Ammon's horn (tissue), 1 donor: ENCODE measurements at regions not wholly inside any gene's neighbourhood (a gene's known extent, or its start where the extent isn't known, plus 50 kb on each side); places are given as distances from the start of the nearest gene placed in this dataset.
"Not testable (repeated sequence)": the region's sequence is repeated elsewhere in the genome, so short reads cannot be mapped to it uniquely, and the experiment has no call there.

Experiments
- DNase-seq: peaks from one replicate; pipeline ENCODE4 v3.0.0-alpha.2; 2016; ENCODE audit warnings: low spot score

GRCh38 chr18:42545825-42546224 is 569.7 kb downstream of the RIT2 start:
- no peak for DNase-seq

GRCh38 chr18:42548493-42548892 is 567.0 kb downstream of the RIT2 start:
- no peak for DNase-seq

GRCh38 chr18:42549596-42549995 is 565.9 kb downstream of the RIT2 start:
- no peak for DNase-seq

- not testable (repeated sequence) for DNase-seq
Measured at GRCh38 chr18:42552559-42552958, 562.9 kb downstream of the RIT2 start.

GRCh38 chr18:42559069-42559690 is 556.3 kb downstream of the RIT2 start:
- DNase-seq, result no peak

GRCh38 chr18:42561521-42561920 is 554.0 kb downstream of the RIT2 start:
- DNase-seq, result no peak

GRCh38 chr18:42563995-42564394 is 551.5 kb downstream of the RIT2 start:
- no peak for DNase-seq

- DNase-seq, result peak; percentile 80
Measured at GRCh38 chr18:42564761-42565160, 550.7 kb downstream of the RIT2 start.

- DNase-seq, result no peak
Measured at GRCh38 chr18:42568773-42569172, 546.7 kb downstream of the RIT2 start.

- no peak for DNase-seq
Measured at GRCh38 chr18:42574871-42575270, 540.6 kb downstream of the RIT2 start.

- DNase-seq, result no peak
Measured at GRCh38 chr18:42576124-42576523, 539.4 kb downstream of the RIT2 start.

- no peak for DNase-seq
Measured at GRCh38 chr18:42578792-42579191, 536.7 kb downstream of the RIT2 start.

- no peak for DNase-seq
Measured at GRCh38 chr18:42582266-42582665, 533.2 kb downstream of the RIT2 start.

GRCh38 chr18:42583283-42583731 is 532.2 kb downstream of the RIT2 start:
- DNase-seq, result no peak

- no peak for DNase-seq
Measured at GRCh38 chr18:42586601-42587000, 528.9 kb downstream of the RIT2 start.

GRCh38 chr18:42588786-42589185 is 526.7 kb downstream of the RIT2 start:
- no peak for DNase-seq

- no peak for DNase-seq
Measured at GRCh38 chr18:42604820-42605219, 510.7 kb downstream of the RIT2 start.

- no peak for DNase-seq
Measured at GRCh38 chr18:42606886-42607495, 508.5 kb downstream of the RIT2 start.

GRCh38 chr18:42611134-42611533 is 504.4 kb downstream of the RIT2 start:
- no peak for DNase-seq

- DNase-seq, result peak; percentile 79
Measured at GRCh38 chr18:42614619-42615293, 500.7 kb downstream of the RIT2 start.

- DNase-seq, result no peak
Measured at GRCh38 chr18:42617221-42617620, 498.3 kb downstream of the RIT2 start.

GRCh38 chr18:42619771-42620170 is 495.7 kb downstream of the RIT2 start:
- no peak for DNase-seq

- no peak for DNase-seq
Measured at GRCh38 chr18:42620657-42621056, 494.8 kb downstream of the RIT2 start.
